Heart left ventricle (tissue), 16 donors: ENCODE measurements at regions not wholly inside any gene's neighbourhood (a gene's known extent, or its start where the extent isn't known, plus 50 kb on each side); places are given as distances from the start of the nearest gene placed in this dataset.

ENCODE experiments used
- ATAC-seq, 4 donors: fragments of 200-7000 bp; cut with Tn5 transposase; one replicate each; pipeline ENCODE4 v1.9.1; 2020 to 2022; ENCODE audit warnings: moderate library complexity in 4 of 4, mild to moderate bottlenecking in 3 of 4, moderate number of reproducible peaks in 1 of 4
- DNase-seq, 5 donors: peaks; one replicate each; pipeline ENCODE4 v3.0.0-alpha.2; 2020
- H3K27ac ChIP-seq, 12 donors: fragments of 200-600 bp; sonication (generic) in 4 of 12; one replicate each; pipeline versions ENCODE4 v1.5.0 to v1.8.0; 2016 to 2022; ENCODE audit warnings: mild to moderate bottlenecking in 2 of 12
- H3K27me3 ChIP-seq, 9 donors: fragments of 200-600 bp; sonication (generic) in 2 of 9; one replicate each; pipeline versions ENCODE4 v1.5.1 to v1.8.0; 2016 to 2022; ENCODE audit warnings: mild to moderate bottlenecking in 3 of 9
- H3K36me3 ChIP-seq, 9 donors: fragments of 200-600 bp; sonication (generic) in 2 of 9; one replicate each; pipeline versions ENCODE4 v1.5.0 to v1.8.0; 2018 to 2022; ENCODE audit warnings: mild to moderate bottlenecking in 2 of 9
- H3K4me1 ChIP-seq, 12 donors: fragments of 200-600 bp; sonication (generic) in 4 of 12; one replicate each; pipeline versions ENCODE4 v1.5.0 to v1.8.0; 2016 to 2022; ENCODE audit warnings: mild to moderate bottlenecking in 3 of 12
- H3K4me3 ChIP-seq, 12 donors: fragments of 200-600 bp; sonication (generic) in 4 of 12; one replicate each; pipeline versions ENCODE4 v1.5.0 to v1.8.0; 2017 to 2022; ENCODE audit warnings: mild to moderate bottlenecking in 9 of 12, moderate library complexity in 4 of 12
- H3K9me3 ChIP-seq, 12 donors: fragments of 200-600 bp; sonication (generic) in 4 of 12; one replicate each; pipeline versions ENCODE4 v1.5.0 to v1.8.0; 2016 to 2022; ENCODE audit warnings: mild to moderate bottlenecking in 1 of 12
- POLR2A ChIP-seq, 2 donors: fragments of 450-650 bp; IDR thresholded peaks; one replicate each; pipeline ENCODE4 v1.6.1; 2017; ENCODE audit warnings: antibody characterized with exemption in 2 of 2, mild to moderate bottlenecking in 2 of 2, moderate library complexity in 2 of 2
- WGBS, 4 donors: extraction: QIAGEN DNeasy Blood & Tissue Kit in 2 of 4; methylation state at CpG; one replicate each; pipeline versions ENCODE4 v1.1.5 to v1.1.7; 2013 to 2018; 5-methylcytosine and 5-hydroxymethylcytosine counted together
- intact Hi-C, 10 donors: fragments of 100-400 bp; cut with DNase I; formaldehyde crosslinking; loops; one replicate each; pipeline versions ENCODE4 v1.11.1 to v1.14.2; 2022
- TF ChIP-seq, protein P1 (sequence below), 12 donors: fragments of 200-600 bp; sonication (generic) in 4 of 12; IDR thresholded peaks; one replicate each; pipeline versions ENCODE4 v1.5.0 to v1.8.0; 2018 to 2022; ENCODE audit warnings: antibody characterized with exemption in 12 of 12, mild to moderate bottlenecking in 5 of 12
- donor health status: ischemic (EF 13 %, LVEDD 7.1; RV severe dilation, severe dysfunction).
- donor health status: healthy with polysubstance abuse.
- donor health status: DM: no; HTN: yes; CAD: no.
- donor health status: DM: no; HTN: no; CAD: no.
- donor health status: ischemic (EF 25% LVEDD 6.9; RV normal size, moderate dysfunction).
- donor health status: ischemic (EF 25% LVEDD 5.7; RV mildly dilated, moderate dysfunction).
- donor health status: healthy.
- donor health status: DM: yes; HTN: yes; CAD: no.
- donor health status: ischemic (EF 35%, LVEDD 5.7; RV mildly dilated, moderate dysfunction).
- donor health status: nonischemic (EF 11% LVEDD 7.7; RV severe dilation, severe dysfunction).
- donor health status: DM: yes; HTN: yes; CAD: no.
- donor health status: PGD.
- donor health status: ischemic (EF 29% LVEDD 5.4; RV normal size, mild dysfunction).
- donor health status: nonischemic (EF 23%, LVEDD 6.1; RV moderate dilation, normal function).

GRCh38 chr5:157983906-157984551 lies 125.1 kb upstream of the CLINT1 start:
- intact Hi-C loops: no loop called here
- 38 to 49% (median 46%) methylated on average over 3 of the region's 3 CpGs for WGBS, 4 donors

GRCh38 chr5:157978061-157978460 lies 119.1 kb upstream of the CLINT1 start:
- Histone ChIP-seq H3K4me3 (no peak overlapping the region), H3K27me3 (no peaks in the 10 kb centered on the region), H3K4me1 (peaks cover 0 to 4% (median 0%) of the 10 kb centered on the region in 12 donors), H3K27ac (peak overlapping the region in 1 of 12 donors; percentile 16), H3K9me3 (no peaks in the 10 kb centered on the region), H3K36me3 (no peaks in the 10 kb centered on the region)
- intact Hi-C loops: no loop called here
- DNase-seq (peak in 4 of 5 donors; percentile 18 to 67 (median 66)), ATAC-seq (peak; percentile 20 to 96 (median 77))
- TF ChIP-seq POLR2A (IDR thresholded peaks at IDR 0.05): no peak
- TF ChIP-seq, protein P1, sequence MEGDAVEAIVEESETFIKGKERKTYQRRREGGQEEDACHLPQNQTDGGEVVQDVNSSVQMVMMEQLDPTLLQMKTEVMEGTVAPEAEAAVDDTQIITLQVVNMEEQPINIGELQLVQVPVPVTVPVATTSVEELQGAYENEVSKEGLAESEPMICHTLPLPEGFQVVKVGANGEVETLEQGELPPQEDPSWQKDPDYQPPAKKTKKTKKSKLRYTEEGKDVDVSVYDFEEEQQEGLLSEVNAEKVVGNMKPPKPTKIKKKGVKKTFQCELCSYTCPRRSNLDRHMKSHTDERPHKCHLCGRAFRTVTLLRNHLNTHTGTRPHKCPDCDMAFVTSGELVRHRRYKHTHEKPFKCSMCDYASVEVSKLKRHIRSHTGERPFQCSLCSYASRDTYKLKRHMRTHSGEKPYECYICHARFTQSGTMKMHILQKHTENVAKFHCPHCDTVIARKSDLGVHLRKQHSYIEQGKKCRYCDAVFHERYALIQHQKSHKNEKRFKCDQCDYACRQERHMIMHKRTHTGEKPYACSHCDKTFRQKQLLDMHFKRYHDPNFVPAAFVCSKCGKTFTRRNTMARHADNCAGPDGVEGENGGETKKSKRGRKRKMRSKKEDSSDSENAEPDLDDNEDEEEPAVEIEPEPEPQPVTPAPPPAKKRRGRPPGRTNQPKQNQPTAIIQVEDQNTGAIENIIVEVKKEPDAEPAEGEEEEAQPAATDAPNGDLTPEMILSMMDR (IDR thresholded peaks at IDR 0.05): no peak
- 47 to 77% (median 62%) methylated on average over 2 of the region's 2 CpGs for WGBS, 4 donors

More at GRCh38 chr5:157983906-157984551, 125.1 kb upstream of the CLINT1 start:
- no peak for ATAC-seq
- Histone ChIP-seq H3K27me3 (no peaks in the 10 kb centered on the region), H3K9me3 (no peaks in the 10 kb centered on the region), H3K4me1 (peaks cover 0 to 13% (median 0%) of the 10 kb centered on the region in 12 donors), H3K27ac (peak overlapping the region in 1 of 12 donors; percentile 4), H3K4me3 (no peak overlapping the region), H3K36me3 (no peaks in the 10 kb centered on the region)
- no peak for TF ChIP-seq POLR2A (IDR thresholded peaks at IDR 0.05)
- TF ChIP-seq, protein P1 (IDR thresholded peaks at IDR 0.05): no peak
- DNase-seq: no peak

DNA sequence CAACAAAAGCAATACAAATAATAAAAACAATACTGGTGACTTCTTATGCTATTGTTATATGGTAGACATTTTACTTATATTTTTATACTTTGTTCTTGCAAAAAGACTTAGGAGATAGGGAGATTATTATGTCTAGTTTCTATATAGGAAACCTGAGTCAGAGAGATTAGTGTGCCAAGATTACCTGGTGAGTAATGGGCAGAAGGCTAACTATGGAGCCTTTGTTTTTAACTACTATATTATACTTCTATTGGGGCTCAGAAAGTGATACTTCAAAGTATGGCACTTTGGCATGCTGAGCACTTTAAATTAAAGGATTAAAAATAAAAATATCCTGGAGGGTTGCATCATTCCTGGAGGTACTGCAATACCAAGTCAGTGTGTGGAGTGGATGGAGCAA lies 117.5 kb upstream of the CLINT1 start:
- intact Hi-C loops: no loop called here
- TF ChIP-seq, protein P1 (IDR thresholded peaks at IDR 0.05): no peak
- no peak for TF ChIP-seq POLR2A (IDR thresholded peaks at IDR 0.05)
- Histone ChIP-seq H3K27ac (no peak overlapping the region), H3K36me3 (no peaks in the 10 kb centered on the region), H3K27me3 (no peaks in the 10 kb centered on the region), H3K4me1 (peaks cover 0 to 10% (median 3%) of the 10 kb centered on the region in 12 donors), H3K9me3 (no peaks in the 10 kb centered on the region), H3K4me3 (no peak overlapping the region)
- no peak for ATAC-seq
- no peak for DNase-seq

GRCh38 chr5:157972579-157972978 lies 113.6 kb upstream of the CLINT1 start:
- Histone ChIP-seq H3K27ac (peak overlapping the region in 1 of 12 donors; percentile 60), H3K4me1 (peaks cover 0 to 10% (median 4%) of the 10 kb centered on the region in 12 donors), H3K4me3 (no peak overlapping the region), H3K9me3 (no peaks in the 10 kb centered on the region), H3K36me3 (no peaks in the 10 kb centered on the region), H3K27me3 (no peaks in the 10 kb centered on the region)
- ATAC-seq (no peak), DNase-seq (no peak)
- intact Hi-C loops: no loop called here
- WGBS, 4 donors: 92 to 99% (median 95%) methylated on average over 6 of the region's 6 CpGs
- TF ChIP-seq, protein P1 (IDR thresholded peaks at IDR 0.05): no peak
- no peak for TF ChIP-seq POLR2A (IDR thresholded peaks at IDR 0.05)
